GM12878 (cell line): ENCODE measurements at regions not wholly inside any gene's neighbourhood (a gene's known extent, or its start where the extent isn't known, plus 50 kb on each side); places are given as distances from the start of the nearest gene placed in this dataset.

Experiments
- ATAC-seq: fragments of 200-7000 bp; cut with Tn5 transposase; 3 replicates; pipeline ENCODE4 v1.9.1; 2020; ENCODE audit warnings: mild to moderate bottlenecking, moderate library complexity
- BruUV-seq: library from RNA; stranded (reverse); fragments of 400-500 nt; replicated peaks from 2 replicates; lab custom pipeline; 2021; lab: Mats Ljungman, UMichigan
- CTCF ChIA-PET: fragments of 300-600 bp; sonication (Branson Sonifier 250); formaldehyde crosslinking; extraction: SDS; loops from one replicate; lab custom pipeline; 2021; ENCODE audit warnings: inconsistent platforms; lab: Yijun Ruan, JAX
- POLR2A ChIA-PET: fragments of 350-600 bp; formaldehyde crosslinking; extraction: SDS; loops from one replicate; lab custom pipeline; 2021; ENCODE audit warnings: inconsistent platforms; lab: Charles Lee
- RAD21 ChIA-PET: fragments of 300-600 bp; sonication (Branson Sonifier 250); formaldehyde crosslinking; loops from one replicate; lab custom pipeline; 2023; ENCODE audit warnings: antibody characterized with exemption; ENCODE audit not compliant: unreplicated experiment; lab: Charles Lee
- SMC1A ChIA-PET: fragments of 300-600 bp; sonication (Branson Sonifier 250); formaldehyde crosslinking; loops from one replicate; lab custom pipeline; 2023; ENCODE audit not compliant: unreplicated experiment, uncharacterized antibody; lab: Charles Lee
- DNase-seq: peaks from one replicate; pipeline ENCODE4 v3.0.0-alpha.2; 2011; ENCODE audit warnings: low read depth, low spot score
- FAIRE-seq: peaks from 3 replicates; lab custom pipeline; 2011; peaks lifted over from hg19 to GRCh38; lab: Jason Lieb, UNC
- H2AFZ ChIP-seq: 2 replicates; pipeline ENCODE4 v1.6.0; 2011; ENCODE audit warnings: low read depth, low read length, control low read depth; ENCODE audit not compliant: control insufficient read depth
- H3K27ac ChIP-seq: 2 replicates; pipeline ENCODE4 v1.5.1; 2011; ENCODE audit warnings: control low read depth; ENCODE audit not compliant: control insufficient read depth, insufficient read depth
- H3K27me3 ChIP-seq, 2 experiments: replicated peaks in 1 of 2; 2 replicates each; pipeline versions ENCODE4 v1.6.0 to v1.6.1; 2011; ENCODE audit warnings: low read length in 1 of 2; ENCODE audit not compliant: control insufficient read depth in 2 of 2, insufficient read depth in 2 of 2
- H3K36me3 ChIP-seq, 2 experiments: 2 replicates each; pipeline ENCODE4 v1.5.1; 2011; ENCODE audit warnings: low read length in 1 of 2; ENCODE audit not compliant: control insufficient read depth in 2 of 2, insufficient read depth in 2 of 2
- H3K4me1 ChIP-seq: 2 replicates; pipeline ENCODE4 v1.6.1; 2011; ENCODE audit warnings: mild to moderate bottlenecking, low read length, moderate library complexity, mixed read lengths; ENCODE audit not compliant: control insufficient read depth, insufficient read depth
- H3K4me2 ChIP-seq: 2 replicates; pipeline ENCODE4 v1.6.0; 2011; ENCODE audit warnings: control low read depth; ENCODE audit not compliant: control insufficient read depth, insufficient read depth
- H3K4me3 ChIP-seq: fragments of 200-600 bp; sonication (generic); 2 replicates; pipeline ENCODE4 v1.5.1; 2016
- H3K79me2 ChIP-seq: 2 replicates; pipeline ENCODE4 v1.6.0; 2011; ENCODE audit warnings: low read length; ENCODE audit not compliant: control insufficient read depth, insufficient read depth
- H3K9ac ChIP-seq: 2 replicates; pipeline ENCODE4 v1.8.0; 2011; ENCODE audit warnings: low read length, control low read depth, mixed read lengths; ENCODE audit not compliant: control insufficient read depth, insufficient read depth
- H3K9me3 ChIP-seq: replicated peaks from 3 replicates; pipeline ENCODE4 v1.5.1; 2011; ENCODE audit warnings: mild to moderate bottlenecking, low read length; ENCODE audit not compliant: control insufficient read depth, insufficient read depth
- H4K20me1 ChIP-seq: 2 replicates; pipeline ENCODE4 v1.6.0; 2011; ENCODE audit not compliant: control insufficient read depth, insufficient read depth
- CHD4 ChIP-seq: fragments of 200-600 bp; sonication (generic); IDR thresholded peaks from 2 replicates; pipeline ENCODE4 v1.6.1; 2016; ENCODE audit warnings: mild to moderate bottlenecking
- IKZF1 ChIP-seq: fragments of 450-650 bp; conservative IDR thresholded peaks from 2 replicates; pipeline ENCODE4 v1.6.1; 2017; ENCODE audit warnings: antibody characterized with exemption, mild to moderate bottlenecking
- IKZF2 ChIP-seq, 2 experiments: fragments of 450-650 bp; IDR thresholded peaks; 2 replicates each; pipeline ENCODE4 v1.6.1; 2017; ENCODE audit warnings: mild to moderate bottlenecking in 2 of 2, moderate library complexity in 2 of 2
- MEF2A ChIP-seq: IDR thresholded peaks from 2 replicates; pipeline ENCODE4 v1.6.1; 2011; ENCODE audit warnings: low read depth, mild to moderate bottlenecking, low read length, moderate library complexity; ENCODE audit not compliant: insufficient read depth
- MLLT1 ChIP-seq: fragments of 450-650 bp; IDR thresholded peaks from 2 replicates; pipeline ENCODE4 v1.6.1; 2016; ENCODE audit warnings: mild to moderate bottlenecking
- MTA2 ChIP-seq: fragments of 450-650 bp; IDR thresholded peaks from 2 replicates; pipeline ENCODE4 v1.6.1; 2016; ENCODE audit warnings: low read depth, mild to moderate bottlenecking, moderate library complexity
- NKRF ChIP-seq: fragments of 450-650 bp; conservative IDR thresholded peaks from 2 replicates; pipeline ENCODE4 v1.6.1; 2017; ENCODE audit warnings: mild to moderate bottlenecking, moderate library complexity
- POU2F2 ChIP-seq: IDR thresholded peaks from 3 replicates; pipeline ENCODE4 v1.6.1; 2011; ENCODE audit warnings: low read depth, mild to moderate bottlenecking, low read length, borderline replicate concordance
- RELB ChIP-seq: fragments of 450-650 bp; IDR thresholded peaks from 2 replicates; pipeline ENCODE4 v1.6.1; 2017; ENCODE audit warnings: low read depth, mild to moderate bottlenecking, moderate library complexity
- RFX5 ChIP-seq: IDR thresholded peaks from 2 replicates; pipeline ENCODE4 v1.6.1; 2011; ENCODE audit warnings: low read depth, low read length, improper control_type of control experiment
- SKIL ChIP-seq: fragments of 450-650 bp; IDR thresholded peaks from 2 replicates; pipeline ENCODE4 v1.6.1; 2017; ENCODE audit warnings: mild to moderate bottlenecking, low read depth, inconsistent platforms; ENCODE audit not compliant: poor library complexity, severe bottlenecking
- SMARCA5 ChIP-seq: fragments of 450-650 bp; IDR thresholded peaks from 2 replicates; pipeline ENCODE4 v1.6.1; 2017; ENCODE audit warnings: mild to moderate bottlenecking
- SPI1 ChIP-seq: IDR thresholded peaks from 2 replicates; pipeline ENCODE4 v1.6.1; 2011; ENCODE audit warnings: low read depth, mild to moderate bottlenecking, low read length, moderate library complexity, borderline replicate concordance; ENCODE audit not compliant: insufficient read depth
- STAT3 ChIP-seq: IDR thresholded peaks from 2 replicates; pipeline ENCODE4 v1.6.1; 2011; ENCODE audit warnings: low read depth, low read length, improper control_type of control experiment
- TAF1 ChIP-seq: IDR thresholded peaks from 2 replicates; pipeline ENCODE4 v1.6.1; 2011; ENCODE audit warnings: mild to moderate bottlenecking, low read depth, low read length, borderline replicate concordance
- ZBED1 ChIP-seq: IDR thresholded peaks from 2 replicates; pipeline ENCODE4 v1.6.1; 2016; ENCODE audit warnings: borderline replicate concordance
- WGBS: methylation state at CpG from one replicate; pipeline ENCODE4 v1.1.6; 2016; ENCODE audit warnings: low lambda C conversion rate; ENCODE audit not compliant: insufficient replicate concordance, insufficient coverage; ENCODE audit errors: missing lambda C conversion rate; 5-methylcytosine and 5-hydroxymethylcytosine counted together
- in situ Hi-C: fragments of 300-500 bp; cut with MboI; formaldehyde crosslinking; loops from 9 replicates; pipeline ENCODE4 v1.14.3; 2018; ENCODE audit warnings: mixed read lengths
- intact Hi-C: fragments of 100-400 bp; cut with micrococcal nuclease; formaldehyde crosslinking; loops from one replicate; pipeline ENCODE4 v1.14.2; 2022; ENCODE audit not compliant: unreplicated experiment

- Histone ChIP-seq H3K9ac (no peak overlapping the region), H3K4me3 (no peak overlapping the region), H2AFZ (no peak overlapping the region), H3K9me3 (no peaks in the 10 kb centered on the region), H3K4me1 (no peaks in the 10 kb centered on the region), H3K27me3 (no peaks in the 10 kb centered on the region), H4K20me1 (no peaks in the 10 kb centered on the region), H3K79me2 (no peaks in the 10 kb centered on the region), H3K27ac (no peak overlapping the region), H3K4me2 (no peak overlapping the region), H3K36me3 (no peaks in the 10 kb centered on the region)
- in situ Hi-C loops (no loop called here), intact Hi-C loops (no loop called here)
- POLR2A ChIA-PET = no interaction called here
- peak; percentile 52 for ATAC-seq
- no TSS peak for BruUV-seq
- no peak for DNase-seq
- SMC1A ChIA-PET = interaction anchor here (1.0 to 1.7 kb wide), 2 partner anchors 22 to 26 kb away, joined by 3 to 6 read pairs; no protein-coding TSS in a partner anchor
- CTCF ChIA-PET = no interaction called here
- RAD21 ChIA-PET = interaction anchor here (1.5 kb wide), 1 partner anchor 749 kb away, joined by 4 read pairs; no protein-coding TSS in a partner anchor
- FAIRE-seq = no peak
- WGBS = 15% methylated on average over 3 of the region's 3 CpGs
- TF ChIP-seq SMARCA5 (no peak), IKZF1 (peak; percentile 81), ZBED1 (no peak), MTA2 (peak; percentile 85), CHD4 (no peak), TAF1 (no peak), SKIL (no peak), RFX5 (no peak), IKZF2 (IDR thresholded peaks at IDR 0.05) (peak; percentile 55 to 66; a peak in 3 of 4 replicates), NKRF (no peak), SPI1 (peak; percentile 26; the same call in 1 of the 2 replicates), STAT3 (no peak), MEF2A (no peak), MLLT1 (no peak), POU2F2 (no peak), RELB (peak; percentile 38; the same call in 1 of the 2 replicates)
Observed at GRCh38 chr3:26932752-26933151, 310.2 kb downstream of the LRRC3B start.
